Peyer's patch (tissue), 4 donors: ENCODE measurements at regions not wholly inside any gene's neighbourhood (a gene's known extent, or its start where the extent isn't known, plus 50 kb on each side); places are given as distances from the start of the nearest gene placed in this dataset.

ENCODE experiments used
- DNase-seq, 3 donors: peaks; one replicate each; pipeline ENCODE4 v3.0.0-alpha.2; 2017 to 2019
- H3K27ac ChIP-seq, 4 donors: fragments of 200-600 bp; sonication (generic); one replicate each; pipeline ENCODE4 v1.5.1; 2016 to 2019
- H3K27me3 ChIP-seq, 2 donors: fragments of 200-600 bp; sonication (generic); one replicate each; pipeline ENCODE4 v1.5.1; 2019
- H3K36me3 ChIP-seq, 3 donors: fragments of 200-600 bp; sonication (generic); one replicate each; pipeline ENCODE4 v1.5.1; 2016 to 2019
- H3K4me1 ChIP-seq, 4 donors: fragments of 200-600 bp; sonication (generic); one replicate each; pipeline ENCODE4 v1.5.1; 2016 to 2019
- H3K4me3 ChIP-seq, 4 donors: fragments of 200-600 bp; sonication (generic); 1 replicate in 3 of 4; 2 replicates in 1 of 4; pipeline ENCODE4 v1.5.1; 2016 to 2019; ENCODE audit warnings: mild to moderate bottlenecking in 1 of 4
- H3K9me3 ChIP-seq, 4 donors: fragments of 200-600 bp; sonication (generic); one replicate each; pipeline ENCODE4 v1.5.1; 2016 to 2019; ENCODE audit warnings: mild to moderate bottlenecking in 1 of 4
- CTCF ChIP-seq, 6 experiments: fragments of 450-650 bp in 4 of 6; fragments of 200-600 bp in 2 of 6; sonication (generic) in 1 of 6; IDR thresholded peaks; one replicate each; pipeline ENCODE4 v1.5.1; 2017 to 2019; ENCODE audit warnings: antibody characterized with exemption in 6 of 6, mild to moderate bottlenecking in 3 of 6, moderate library complexity in 1 of 6
- POLR2A ChIP-seq, 2 donors: fragments of 450-650 bp; IDR thresholded peaks; one replicate each; pipeline ENCODE4 v1.5.1; 2017; ENCODE audit warnings: antibody characterized with exemption in 2 of 2, mild to moderate bottlenecking in 2 of 2, moderate library complexity in 2 of 2

- DNase-seq = peak in 2 of 3 donors; percentile 54 to 67
- Histone ChIP-seq H3K9me3 (peaks cover 0 to 4% (median 0%) of the 10 kb centered on the region in 4 donors), H3K36me3 (no peaks in the 10 kb centered on the region), H3K4me1 (no peaks in the 10 kb centered on the region), H3K4me3 (no peak overlapping the region), H3K27me3 (no peaks in the 10 kb centered on the region), H3K27ac (peak overlapping the region; percentile 17 to 72 (median 50))
- TF ChIP-seq POLR2A (IDR thresholded peaks at IDR 0.05) (no peak), CTCF (IDR thresholded peaks at IDR 0.05) (no peak)
Observed at GRCh38 chr14:96962337-96962736, 165.2 kb downstream of the VRK1 start.

- Histone ChIP-seq H3K4me1 (no peaks in the 10 kb centered on the region), H3K4me3 (no peak overlapping the region), H3K9me3 (peaks cover 0 to 4% (median 0%) of the 10 kb centered on the region in 4 donors), H3K36me3 (no peaks in the 10 kb centered on the region), H3K27me3 (no peaks in the 10 kb centered on the region), H3K27ac (no peak overlapping the region)
- TF ChIP-seq POLR2A (IDR thresholded peaks at IDR 0.05) (no peak), CTCF (IDR thresholded peaks at IDR 0.05) (no peak)
- no peak for DNase-seq
Observed at GRCh38 chr14:96964726-96965415, 167.7 kb downstream of the VRK1 start.

GRCh38 chr14:96965885-96966595 is 168.9 kb downstream of the VRK1 start:
- Histone ChIP-seq H3K4me1 (no peaks in the 10 kb centered on the region), H3K4me3 (no peak overlapping the region), H3K27me3 (no peaks in the 10 kb centered on the region), H3K9me3 (peaks cover 0 to 4% (median 0%) of the 10 kb centered on the region in 4 donors), H3K27ac (no peak overlapping the region), H3K36me3 (no peaks in the 10 kb centered on the region)
- TF ChIP-seq POLR2A (IDR thresholded peaks at IDR 0.05) = no peak
- TF ChIP-seq CTCF (IDR thresholded peaks at IDR 0.05) = no peak
- DNase-seq = no peak

GRCh38 chr14:96975116-96975515 is 177.9 kb downstream of the VRK1 start:
- TF ChIP-seq CTCF (IDR thresholded peaks at IDR 0.05) (no peak), POLR2A (IDR thresholded peaks at IDR 0.05) (no peak)

GRCh38 chr14:96978525-96979272 is 181.5 kb downstream of the VRK1 start:
- no peak for DNase-seq
- H3K4me3 ChIP-seq = no peak overlapping the region
- H3K27me3 ChIP-seq = peaks cover 0 to 6% of the 10 kb centered on the region in 2 donors
- no peaks in the 10 kb centered on the region for H3K4me1 ChIP-seq
- peaks cover 0 to 5% (median 0%) of the 10 kb centered on the region in 4 donors for H3K9me3 ChIP-seq
- no peaks in the 10 kb centered on the region for H3K36me3 ChIP-seq
- TF ChIP-seq CTCF (IDR thresholded peaks at IDR 0.05) (no peak), POLR2A (IDR thresholded peaks at IDR 0.05) (no peak)
- H3K27ac ChIP-seq = no peak overlapping the region

More at GRCh38 chr14:96975116-96975515, 177.9 kb downstream of the VRK1 start:
- H3K27ac ChIP-seq = no peak overlapping the region
- no peak overlapping the region for H3K4me3 ChIP-seq
- no peak for DNase-seq
- H3K9me3 ChIP-seq = peaks cover 0 to 5% (median 0%) of the 10 kb centered on the region in 4 donors
- peaks cover 0 to 6% of the 10 kb centered on the region in 2 donors for H3K27me3 ChIP-seq
- no peaks in the 10 kb centered on the region for H3K4me1 ChIP-seq
- no peaks in the 10 kb centered on the region for H3K36me3 ChIP-seq
